Lung microvascular endothelial cell (primary cell): ENCODE measurements at regions not wholly inside any gene's neighbourhood (a gene's known extent, or its start where the extent isn't known, plus 50 kb on each side); places are given as distances from the start of the nearest gene placed in this dataset.
"Not testable (repeated sequence)": the region's sequence is repeated elsewhere in the genome, so short reads cannot be mapped to it uniquely, and the experiment has no call there.

ENCODE experiments used
- DNase-seq, 2 donors: peaks; one replicate each; pipeline versions ENCODE4 v3.0.0 to v3.0.0-alpha.2; 2010; ENCODE audit warnings: low read depth in 2 of 2

GRCh38 chr5:166909040-166909439, 1382.4 kb upstream of the WWC1 start:
- no peak for DNase-seq

GRCh38 chr5:166909926-166910325, 1381.5 kb upstream of the WWC1 start:
- no peak for DNase-seq

- no peak for DNase-seq
Observed at GRCh38 chr5:166910995-166911394, 1380.5 kb upstream of the WWC1 start.

GRCh38 chr5:166916021-166916420, 1375.4 kb upstream of the WWC1 start:
- no peak for DNase-seq

- no peak for DNase-seq
Observed at GRCh38 chr5:166926138-166926537, 1365.3 kb upstream of the WWC1 start.

- not testable (repeated sequence) for DNase-seq
Observed at GRCh38 chr5:166926806-166927475, 1364.5 kb upstream of the WWC1 start.

GRCh38 chr5:166936351-166936750, 1355.1 kb upstream of the WWC1 start:
- DNase-seq: no peak

GRCh38 chr5:166938071-166938470, 1353.4 kb upstream of the WWC1 start:
- DNase-seq: no peak

- DNase-seq: no peak
Observed at GRCh38 chr5:166942948-166943347, 1348.5 kb upstream of the WWC1 start.

GRCh38 chr5:166947045-166947444, 1344.4 kb upstream of the WWC1 start:
- DNase-seq: no peak

- no peak for DNase-seq
Observed at GRCh38 chr5:166948679-166949078, 1342.8 kb upstream of the WWC1 start.

GRCh38 chr5:166952048-166952447, 1339.4 kb upstream of the WWC1 start:
- no peak for DNase-seq

- no peak for DNase-seq
Observed at GRCh38 chr5:166957782-166958181, 1333.7 kb upstream of the WWC1 start.

GRCh38 chr5:166959766-166960165, 1331.7 kb upstream of the WWC1 start:
- DNase-seq: no peak

GRCh38 chr5:166961028-166961427, 1330.4 kb upstream of the WWC1 start:
- peak in 1 of 2 donors; percentile 14 for DNase-seq

- no peak for DNase-seq
Observed at GRCh38 chr5:166961913-166962312, 1329.5 kb upstream of the WWC1 start.

GRCh38 chr5:166962461-166962860, 1329.0 kb upstream of the WWC1 start:
- no peak for DNase-seq

GRCh38 chr5:166963596-166963995, 1327.8 kb upstream of the WWC1 start:
- no peak for DNase-seq

- DNase-seq: no peak
Observed at GRCh38 chr5:166977911-166978422, 1313.5 kb upstream of the WWC1 start.

GRCh38 chr5:166979307-166979895, 1312.0 kb upstream of the WWC1 start:
- no peak for DNase-seq

- no peak for DNase-seq
Observed at GRCh38 chr5:166980666-166981065, 1310.8 kb upstream of the WWC1 start.

GRCh38 chr5:166982226-166982625, 1309.2 kb upstream of the WWC1 start:
- DNase-seq: no peak

- DNase-seq: no peak
Observed at GRCh38 chr5:166991601-166992000, 1299.8 kb upstream of the WWC1 start.
